ENCODE measurements at regions not wholly inside any gene's neighbourhood (a gene's known extent, or its start where the extent isn't known, plus 50 kb on each side); places are given as distances from the start of the nearest gene placed in this dataset.

DNA sequence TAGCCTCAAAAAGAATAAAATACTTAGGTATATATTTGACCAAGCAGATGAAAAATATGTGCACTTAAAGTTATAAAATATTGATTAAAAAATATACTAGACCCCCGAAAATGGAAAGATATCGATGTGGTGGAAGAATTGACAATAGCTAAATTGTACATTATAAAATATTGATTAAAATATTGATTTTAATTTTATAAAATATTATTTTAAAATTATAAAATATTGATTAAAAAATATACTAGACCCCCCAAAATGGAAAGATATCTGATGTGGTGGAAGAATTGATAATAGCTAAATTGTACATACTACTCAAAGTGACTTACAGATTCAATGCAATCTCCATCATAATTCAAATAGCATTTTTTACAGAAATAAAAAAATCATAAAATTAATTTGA is 1540.9 kb upstream of the RAG2 start:
- no peak for TF ChIP-seq POLR2A (IDR thresholded peaks at IDR 0.05)
- TF ChIP-seq, protein P1, sequence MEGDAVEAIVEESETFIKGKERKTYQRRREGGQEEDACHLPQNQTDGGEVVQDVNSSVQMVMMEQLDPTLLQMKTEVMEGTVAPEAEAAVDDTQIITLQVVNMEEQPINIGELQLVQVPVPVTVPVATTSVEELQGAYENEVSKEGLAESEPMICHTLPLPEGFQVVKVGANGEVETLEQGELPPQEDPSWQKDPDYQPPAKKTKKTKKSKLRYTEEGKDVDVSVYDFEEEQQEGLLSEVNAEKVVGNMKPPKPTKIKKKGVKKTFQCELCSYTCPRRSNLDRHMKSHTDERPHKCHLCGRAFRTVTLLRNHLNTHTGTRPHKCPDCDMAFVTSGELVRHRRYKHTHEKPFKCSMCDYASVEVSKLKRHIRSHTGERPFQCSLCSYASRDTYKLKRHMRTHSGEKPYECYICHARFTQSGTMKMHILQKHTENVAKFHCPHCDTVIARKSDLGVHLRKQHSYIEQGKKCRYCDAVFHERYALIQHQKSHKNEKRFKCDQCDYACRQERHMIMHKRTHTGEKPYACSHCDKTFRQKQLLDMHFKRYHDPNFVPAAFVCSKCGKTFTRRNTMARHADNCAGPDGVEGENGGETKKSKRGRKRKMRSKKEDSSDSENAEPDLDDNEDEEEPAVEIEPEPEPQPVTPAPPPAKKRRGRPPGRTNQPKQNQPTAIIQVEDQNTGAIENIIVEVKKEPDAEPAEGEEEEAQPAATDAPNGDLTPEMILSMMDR (IDR thresholded peaks at IDR 0.05): no peak
- Histone ChIP-seq H3K27ac (no peak overlapping the region), H3K4me3 (no peak overlapping the region), H3K9me3 (no peaks in the 10 kb centered on the region), H3K27me3 (no peaks in the 10 kb centered on the region), H3K36me3 (no peaks in the 10 kb centered on the region), H3K4me1 (no peaks in the 10 kb centered on the region)
- intact Hi-C loops (cut with DNase I; ENCODE audit: low total_unique reads): no loop called here
- no peak for DNase-seq

DNA sequence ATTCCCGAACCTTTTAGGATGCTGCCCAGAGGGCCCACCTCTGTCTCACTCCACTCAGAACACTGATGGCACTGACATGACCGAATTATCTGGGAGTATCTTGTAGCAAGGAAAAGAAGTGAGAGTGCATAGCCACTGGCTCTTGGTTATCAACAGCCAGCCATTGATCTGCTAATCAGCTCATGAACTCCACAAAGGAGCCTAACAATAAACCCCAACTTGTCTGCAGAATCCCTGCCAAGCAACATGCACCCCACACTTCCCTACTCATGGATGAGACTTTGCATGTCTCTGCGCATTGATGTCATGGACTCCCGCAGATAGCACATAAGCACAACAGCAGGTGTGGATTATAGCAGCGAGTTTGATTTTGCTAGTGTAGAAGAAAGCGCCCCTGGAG is 1538.9 kb upstream of the RAG2 start:
- DNase-seq: no peak
- Histone ChIP-seq H3K36me3 (no peaks in the 10 kb centered on the region), H3K4me1 (no peaks in the 10 kb centered on the region), H3K4me3 (no peak overlapping the region), H3K9me3 (no peaks in the 10 kb centered on the region), H3K27me3 (no peaks in the 10 kb centered on the region), H3K27ac (no peak overlapping the region)
- no peak for TF ChIP-seq POLR2A (IDR thresholded peaks at IDR 0.05)
- TF ChIP-seq, protein P1 (IDR thresholded peaks at IDR 0.05): no peak
- intact Hi-C loops (cut with DNase I; ENCODE audit: low total_unique reads): no loop called here

DNA sequence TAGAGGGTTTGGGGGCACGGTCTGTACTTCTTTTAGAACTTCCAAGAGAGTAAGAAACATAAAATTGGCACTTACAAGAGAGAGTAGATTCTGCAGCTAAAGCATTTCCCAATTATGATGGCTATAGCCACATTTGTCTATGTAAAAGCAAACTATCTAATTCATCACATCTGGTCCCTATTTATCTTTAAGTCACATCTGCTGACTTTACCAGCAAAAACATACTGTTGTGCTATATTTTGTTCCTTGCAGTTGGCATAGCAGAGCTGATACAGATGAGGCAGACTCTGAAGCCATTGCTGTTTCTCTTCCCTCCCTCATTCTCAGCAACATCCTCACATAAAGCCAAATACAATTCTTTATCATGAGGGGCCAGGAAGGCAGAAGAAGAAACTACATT is 1533.5 kb upstream of the RAG2 start:
- Histone ChIP-seq H3K27ac (no peak overlapping the region), H3K9me3 (no peaks in the 10 kb centered on the region), H3K4me3 (no peak overlapping the region), H3K4me1 (no peaks in the 10 kb centered on the region), H3K27me3 (no peaks in the 10 kb centered on the region), H3K36me3 (no peaks in the 10 kb centered on the region)
- intact Hi-C loops (cut with DNase I; ENCODE audit: low total_unique reads): no loop called here
- DNase-seq: no peak
- TF ChIP-seq, protein P1 (IDR thresholded peaks at IDR 0.05): no peak
- no peak for TF ChIP-seq POLR2A (IDR thresholded peaks at IDR 0.05)

DNA sequence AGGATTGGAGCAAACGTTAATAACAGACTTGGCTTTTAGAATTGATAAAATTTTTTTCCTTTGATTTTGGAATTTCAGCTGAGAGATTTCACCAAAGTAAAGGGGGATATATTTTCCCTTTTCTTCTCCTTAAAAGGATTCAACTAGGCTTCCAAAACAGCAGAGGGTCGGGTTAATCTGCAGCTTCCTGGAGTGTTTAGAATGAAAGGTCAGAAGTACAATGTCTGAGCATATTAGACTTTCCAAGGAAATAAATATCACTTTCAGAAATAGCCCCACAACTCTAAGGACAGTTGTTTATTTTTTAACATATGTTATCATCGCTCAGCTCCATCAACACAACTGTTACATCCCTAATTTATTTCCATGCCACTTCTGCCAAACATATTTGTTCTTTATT is 1532.9 kb upstream of the RAG2 start:
- H3K36me3 ChIP-seq: no peaks in the 10 kb centered on the region
- no peaks in the 10 kb centered on the region for H3K9me3 ChIP-seq
- intact Hi-C loops (cut with DNase I; ENCODE audit: low total_unique reads): no loop called here
- DNase-seq: no peak
- no peak for TF ChIP-seq POLR2A (IDR thresholded peaks at IDR 0.05)
- TF ChIP-seq, protein P1 (IDR thresholded peaks at IDR 0.05): no peak
- H3K27ac ChIP-seq: no peak overlapping the region
- no peak overlapping the region for H3K4me3 ChIP-seq
- H3K4me1 ChIP-seq: no peaks in the 10 kb centered on the region
- no peaks in the 10 kb centered on the region for H3K27me3 ChIP-seq

DNA sequence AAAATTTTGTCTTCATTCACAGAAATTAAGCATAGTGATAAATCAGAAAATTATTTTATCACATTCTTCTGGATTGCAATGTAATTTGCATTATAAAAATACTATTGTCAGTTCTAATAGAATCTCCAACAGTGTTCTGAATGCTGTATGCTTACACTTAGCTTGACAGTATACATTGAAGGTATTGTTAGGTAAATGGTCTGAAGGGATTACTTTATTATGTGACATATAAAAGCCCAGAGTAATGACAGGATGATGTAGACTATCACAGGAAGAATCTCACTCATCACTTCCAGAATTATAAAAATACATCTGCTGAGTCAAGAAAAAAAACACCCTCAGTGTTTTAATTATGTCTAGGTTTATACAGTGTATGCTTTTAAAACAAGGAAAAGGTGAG is 1532.5 kb upstream of the RAG2 start:
- Histone ChIP-seq H3K4me3 (no peak overlapping the region), H3K27me3 (no peaks in the 10 kb centered on the region), H3K4me1 (no peaks in the 10 kb centered on the region), H3K27ac (no peak overlapping the region), H3K36me3 (no peaks in the 10 kb centered on the region), H3K9me3 (no peaks in the 10 kb centered on the region)
- intact Hi-C loops (cut with DNase I; ENCODE audit: low total_unique reads): no loop called here
- no peak for DNase-seq
- TF ChIP-seq, protein P1 (IDR thresholded peaks at IDR 0.05): no peak
- TF ChIP-seq POLR2A (IDR thresholded peaks at IDR 0.05): no peak

All from uterus (tissue), 3 donors.